ENCODE measurements at regions not wholly inside any gene's neighbourhood (a gene's known extent, or its start where the extent isn't known, plus 50 kb on each side); places are given as distances from the start of the nearest gene placed in this dataset.
A peak's percentile ranks its signal among the peaks of the same experiment; 100 is the strongest.

DNA sequence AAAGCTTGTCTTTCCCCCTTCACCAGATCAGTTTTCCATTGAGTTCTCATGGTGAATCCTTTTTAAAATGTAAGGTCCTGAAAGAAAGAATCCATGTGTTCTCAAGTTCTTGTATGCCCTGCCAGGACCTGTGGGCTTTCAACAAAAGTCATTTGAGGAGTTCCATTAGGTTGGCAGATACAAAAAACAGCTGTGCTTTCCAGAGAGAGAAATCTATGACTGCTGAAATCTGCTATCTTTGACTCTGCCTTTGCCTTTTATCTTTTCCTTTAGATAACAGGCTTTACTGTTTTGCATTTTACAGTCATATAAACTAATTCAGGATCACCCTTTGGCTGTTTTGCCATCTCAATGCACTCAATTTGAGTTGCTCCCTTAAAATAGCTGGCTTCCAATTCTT lies 59.7 kb downstream of the CXCR4 start:
- Histone ChIP-seq H4K20me1 (ENCODE audit: control insufficient read depth, insufficient read depth, low read depth, low read length) (no peaks in the 10 kb centered on the region), H3K4me2 (ENCODE audit: low read length) (peak overlapping the region; percentile 77), H3F3A (ENCODE audit: control insufficient read depth, insufficient read depth) (0 out of 2 replicates have a peak, but pooled peaks cover 3% of the 10 kb centered on the region), H3K4me1 (ENCODE audit: control insufficient read depth, low read length) (peaks cover 78% of the 10 kb centered on the region), H3K9me2 (replicated peaks; ENCODE audit: control insufficient read depth, low read length) (no peaks in the 10 kb centered on the region), H3K27ac (ENCODE audit: low read depth, low read length) (no peak overlapping the region), H3K27me3 (ENCODE audit: control insufficient read depth, low read length) (no peaks in the 10 kb centered on the region), H3K9me3 (ENCODE audit: control insufficient read depth, insufficient read depth, low read length) (no peaks in the 10 kb centered on the region), H3K4me3 (ENCODE audit: low read length) (no peak overlapping the region), H3K79me2 (ENCODE audit: control insufficient read depth, low read length) (no peaks in the 10 kb centered on the region), H3K36me3 (ENCODE audit: control insufficient read depth, low read length) (no peaks in the 10 kb centered on the region)
- TF ChIP-seq EZH2phosphoT487 (IDR thresholded peaks at IDR 0.05; ENCODE audit: borderline replicate concordance, low read length) (no peak), CTCF (IDR thresholded peaks at IDR 0.05; ENCODE audit: low read depth, low read length, poor library complexity, severe bottlenecking) (no peak)

DNA sequence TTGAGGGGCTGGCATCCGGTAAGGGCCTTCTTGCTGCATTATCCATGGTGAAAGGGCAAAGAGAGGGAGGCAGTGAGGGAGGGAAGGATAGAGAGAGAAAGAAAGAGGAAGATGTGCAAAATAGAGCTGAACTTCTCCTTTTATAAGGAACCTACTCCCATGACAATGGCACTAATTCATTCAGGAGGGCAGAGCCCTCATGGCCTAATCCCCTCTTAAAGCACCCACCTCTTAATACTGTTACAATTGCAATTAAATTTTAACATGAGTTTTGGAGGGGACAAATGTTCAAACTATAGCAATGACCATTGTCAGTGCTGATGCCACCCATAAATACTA lies 60.2 kb downstream of the CXCR4 start:
- Histone ChIP-seq H3F3A (ENCODE audit: control insufficient read depth, insufficient read depth) (0 out of 2 replicates have a peak, but pooled peaks cover 3% of the 10 kb centered on the region), H3K36me3 (ENCODE audit: control insufficient read depth, low read length) (no peaks in the 10 kb centered on the region), H3K27ac (ENCODE audit: low read depth, low read length) (peak overlapping the region; percentile 46), H3K9me2 (replicated peaks; ENCODE audit: control insufficient read depth, low read length) (no peaks in the 10 kb centered on the region), H3K4me2 (ENCODE audit: low read length) (peak overlapping the region; percentile 77), H3K4me1 (ENCODE audit: control insufficient read depth, low read length) (peaks cover 82% of the 10 kb centered on the region), H4K20me1 (ENCODE audit: control insufficient read depth, insufficient read depth, low read depth, low read length) (no peaks in the 10 kb centered on the region), H3K27me3 (ENCODE audit: control insufficient read depth, low read length) (no peaks in the 10 kb centered on the region), H3K4me3 (ENCODE audit: low read length) (peak overlapping the region; percentile 54), H3K79me2 (ENCODE audit: control insufficient read depth, low read length) (no peaks in the 10 kb centered on the region), H3K9me3 (ENCODE audit: control insufficient read depth, insufficient read depth, low read length) (no peaks in the 10 kb centered on the region)
- TF ChIP-seq CTCF (IDR thresholded peaks at IDR 0.05; ENCODE audit: low read depth, low read length, poor library complexity, severe bottlenecking), result no peak
- TF ChIP-seq EZH2phosphoT487 (IDR thresholded peaks at IDR 0.05; ENCODE audit: borderline replicate concordance, low read length), result no peak

DNA sequence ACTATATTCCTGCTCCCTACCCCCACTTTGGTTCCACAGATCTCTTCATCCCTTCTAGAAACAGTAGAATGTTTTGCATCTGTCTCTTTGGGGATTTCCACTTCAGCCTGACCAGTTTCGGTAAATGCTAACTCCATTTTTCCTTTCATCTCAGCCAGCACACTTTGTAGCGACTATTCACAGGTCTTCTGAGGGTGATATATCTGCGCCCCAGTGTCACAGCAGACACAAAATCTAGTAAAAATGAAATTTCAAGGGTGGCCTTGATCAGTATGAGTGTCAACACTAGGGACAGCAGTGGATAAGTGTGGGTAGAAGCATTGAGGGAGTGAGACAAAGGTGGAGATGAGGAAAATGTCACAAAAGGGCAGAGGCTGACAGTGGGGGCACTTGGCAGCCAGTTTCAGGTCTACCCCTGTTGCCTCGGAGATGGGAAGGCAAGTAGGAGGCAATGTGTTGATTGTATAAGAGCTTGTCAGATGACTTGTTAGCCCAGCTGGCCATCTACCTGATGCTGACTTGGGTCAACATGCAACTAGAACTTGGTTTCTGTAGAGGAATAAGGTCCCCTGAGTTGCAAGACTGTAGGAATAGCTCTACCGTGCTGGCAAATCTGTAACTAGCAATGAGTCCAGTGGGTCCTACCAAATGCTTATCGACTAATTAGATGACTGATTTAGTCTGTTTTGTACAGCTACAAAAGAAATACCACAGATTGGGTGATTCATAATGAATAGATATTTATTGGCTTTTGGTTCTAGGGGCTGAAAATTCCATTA lies 60.7 kb downstream of the CXCR4 start:
- Histone ChIP-seq H3K9me3 (ENCODE audit: control insufficient read depth, insufficient read depth, low read length) (no peaks in the 10 kb centered on the region), H4K20me1 (ENCODE audit: control insufficient read depth, insufficient read depth, low read depth, low read length) (no peaks in the 10 kb centered on the region), H3K4me1 (ENCODE audit: control insufficient read depth, low read length) (peaks cover 82% of the 10 kb centered on the region), H3K9me2 (replicated peaks; ENCODE audit: control insufficient read depth, low read length) (no peaks in the 10 kb centered on the region), H3K27ac (ENCODE audit: low read depth, low read length) (peak overlapping the region; percentile 46), H3K4me2 (ENCODE audit: low read length) (peak overlapping the region; percentile 77), H3K79me2 (ENCODE audit: control insufficient read depth, low read length) (no peaks in the 10 kb centered on the region), H3K36me3 (ENCODE audit: control insufficient read depth, low read length) (no peaks in the 10 kb centered on the region), H3F3A (ENCODE audit: control insufficient read depth, insufficient read depth) (0 out of 2 replicates have a peak, but pooled peaks cover 3% of the 10 kb centered on the region), H3K27me3 (ENCODE audit: control insufficient read depth, low read length) (no peaks in the 10 kb centered on the region), H3K4me3 (ENCODE audit: low read length) (peak overlapping the region; percentile 54)
- TF ChIP-seq EZH2phosphoT487 (IDR thresholded peaks at IDR 0.05; ENCODE audit: borderline replicate concordance, low read length) (no peak), CTCF (IDR thresholded peaks at IDR 0.05; ENCODE audit: low read depth, low read length, poor library complexity, severe bottlenecking) (no peak)

Data from DOHH2 (cell line).